ENCODE measurements at regions not wholly inside any gene's neighbourhood (a gene's known extent, or its start where the extent isn't known, plus 50 kb on each side); places are given as distances from the start of the nearest gene placed in this dataset.
"Not testable (repeated sequence)": the region's sequence is repeated elsewhere in the genome, so short reads cannot be mapped to it uniquely, and the experiment has no call there.

GRCh38 chr11:16605389-16605893 is 133.0 kb upstream of the C11orf58 start:
- no peak for DNase-seq

- DNase-seq: no peak
These were observed 133.6 kb upstream of the C11orf58 start for GRCh38 chr11:16604794-16605388.

- no peak for DNase-seq
These were observed 134.3 kb upstream of the C11orf58 start for GRCh38 chr11:16603890-16604793.

DNA sequence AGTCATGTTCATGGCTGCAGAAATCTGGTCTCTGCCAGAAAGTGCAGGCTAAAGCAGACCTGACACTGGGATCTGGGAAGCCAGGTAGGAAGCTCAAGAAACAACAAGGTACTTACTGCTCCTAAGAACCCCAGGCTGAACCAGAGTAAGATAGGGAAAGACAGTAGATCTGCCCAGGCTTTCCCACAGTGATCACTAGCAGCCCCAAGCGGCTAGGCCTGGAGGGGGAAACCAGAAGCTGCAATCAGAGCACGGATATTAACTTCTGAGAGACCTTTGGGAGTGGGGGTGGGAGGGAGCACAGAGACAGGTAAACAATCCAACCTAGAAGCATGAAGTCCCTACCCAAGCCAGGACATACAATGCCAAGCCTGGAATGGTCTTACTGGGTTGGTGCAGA is 135.2 kb upstream of the C11orf58 start:
- no peak for DNase-seq

GRCh38 chr11:16598906-16599305 is 139.5 kb upstream of the C11orf58 start:
- no peak for DNase-seq

DNA sequence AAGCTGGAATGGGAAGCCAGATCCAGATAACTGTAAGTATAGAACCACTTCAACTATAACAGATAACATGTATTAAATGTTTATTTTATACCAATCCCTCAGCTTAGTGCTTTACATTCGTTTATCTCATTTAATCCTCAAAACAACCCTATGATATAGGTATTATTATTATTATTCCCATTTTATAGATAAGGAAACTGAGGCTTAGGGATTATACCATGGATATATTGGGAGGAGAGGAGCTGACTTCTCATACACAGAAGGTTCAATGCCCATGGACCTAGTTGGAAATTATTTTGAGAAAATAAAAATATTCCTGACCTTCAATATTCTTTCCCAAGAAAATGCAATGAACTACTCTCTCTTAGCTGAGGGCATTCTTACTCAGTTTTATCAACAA is 140.4 kb upstream of the C11orf58 start:
- no peak for DNase-seq

DNA sequence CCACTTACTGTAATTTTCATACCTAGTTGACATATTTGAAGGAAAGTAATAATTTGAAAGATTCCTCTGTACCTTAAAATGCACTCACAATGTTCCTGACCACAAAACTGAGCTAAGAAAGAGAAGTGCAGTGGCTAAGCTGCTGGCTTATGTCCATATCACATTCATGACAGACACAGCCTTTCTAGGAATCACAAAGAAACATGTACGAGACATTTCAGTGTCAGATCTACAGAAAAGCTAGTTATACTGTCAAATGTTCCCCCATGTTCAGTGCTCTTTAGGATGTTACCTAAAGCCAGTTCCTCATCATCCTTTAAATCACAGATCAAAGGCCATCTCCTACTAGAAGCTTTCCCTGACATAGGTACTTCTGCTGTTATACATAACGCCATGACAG is 142.2 kb upstream of the C11orf58 start:
- DNase-seq: no peak

GRCh38 chr11:16591157-16591556 is 147.3 kb upstream of the C11orf58 start:
- no peak for DNase-seq

- DNase-seq: no peak
These were observed 150.8 kb upstream of the C11orf58 start for GRCh38 chr11:16587670-16588069.

DNA sequence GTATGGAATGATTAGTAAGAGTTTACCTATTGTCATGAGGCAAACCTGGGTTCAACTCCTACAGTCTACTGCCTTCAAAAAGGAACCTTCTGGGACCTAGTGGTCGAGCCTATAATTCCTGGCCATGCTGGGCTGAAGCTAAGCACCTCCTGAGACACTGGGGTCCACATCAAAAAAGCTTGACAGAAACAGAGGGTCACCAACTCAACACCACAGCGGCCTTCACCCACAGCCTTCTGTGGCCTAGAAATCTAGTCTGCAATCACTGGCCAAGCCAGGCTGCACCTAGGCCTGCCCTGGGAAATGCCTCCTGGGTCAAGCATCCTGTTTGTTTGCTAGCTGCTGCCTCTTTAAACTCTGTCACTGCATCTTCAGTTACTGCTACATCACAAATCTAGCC is 153.9 kb upstream of the C11orf58 start:
- DNase-seq: no peak

DNA sequence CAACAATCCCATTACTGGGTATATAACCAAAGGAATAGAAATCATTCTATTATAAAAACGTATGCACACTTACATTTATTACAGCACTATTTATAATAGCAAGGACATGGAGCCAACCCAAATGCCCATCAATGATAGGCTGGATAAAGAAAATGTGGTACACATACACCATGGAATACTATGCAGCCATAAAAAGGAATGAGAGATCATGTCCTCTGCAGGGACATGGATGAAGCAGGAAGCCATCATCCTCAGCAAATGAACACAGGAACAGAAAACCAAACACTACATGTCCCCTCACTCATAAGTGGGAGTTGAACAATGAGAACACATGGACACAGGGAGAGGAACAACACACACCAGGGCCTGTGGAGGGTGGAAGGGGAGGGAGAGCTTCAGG is 157.4 kb upstream of the C11orf58 start:
- not testable (repeated sequence) for DNase-seq

DNA sequence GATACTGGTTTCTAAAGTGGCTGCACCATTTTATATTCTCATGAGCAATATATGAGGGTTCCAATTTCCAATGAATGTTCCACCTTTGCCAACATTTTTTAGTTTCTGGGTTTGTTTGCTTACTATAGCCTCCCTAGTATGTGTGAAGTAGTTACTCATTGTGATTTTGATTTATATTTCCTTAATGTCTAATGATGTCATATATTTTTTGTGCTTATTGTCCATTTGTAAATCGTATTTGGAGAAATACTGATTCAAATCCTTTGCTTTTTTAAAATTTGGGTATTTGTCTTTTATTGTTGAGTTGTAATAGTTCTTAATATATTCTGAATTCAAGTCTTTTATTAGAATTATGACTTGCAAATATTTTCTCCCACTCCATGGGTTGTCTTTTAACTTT is 161.0 kb upstream of the C11orf58 start:
- DNase-seq: no peak

- DNase-seq: not testable (repeated sequence)
These were observed 163.6 kb upstream of the C11orf58 start for GRCh38 chr11:16574889-16575288.

- no peak for DNase-seq
These were observed 165.5 kb upstream of the C11orf58 start for GRCh38 chr11:16572945-16573344.

DNA sequence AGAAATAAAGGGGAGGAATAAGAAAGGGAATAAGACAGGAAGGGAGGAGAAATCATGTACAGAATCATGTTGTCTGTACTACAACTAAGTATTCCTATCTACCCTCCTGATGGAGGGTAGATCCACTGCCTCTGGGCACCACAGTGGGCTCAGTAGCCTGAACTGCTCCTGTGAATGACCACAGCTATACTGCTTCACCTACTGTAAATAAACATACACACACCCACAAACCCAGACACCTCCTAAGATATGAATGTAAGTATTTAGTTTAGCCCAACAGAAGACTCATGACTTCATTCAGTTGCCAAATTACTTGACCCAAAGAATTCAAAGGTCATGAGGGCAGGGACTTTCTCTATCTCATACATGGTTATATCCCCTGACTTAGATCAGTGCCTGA is 177.3 kb upstream of the C11orf58 start:
- no peak for DNase-seq

GRCh38 chr11:16558494-16558893 is 180.0 kb upstream of the C11orf58 start:
- DNase-seq: no peak

GRCh38 chr11:16555956-16556355 is 182.5 kb upstream of the C11orf58 start:
- DNase-seq: no peak

DNA sequence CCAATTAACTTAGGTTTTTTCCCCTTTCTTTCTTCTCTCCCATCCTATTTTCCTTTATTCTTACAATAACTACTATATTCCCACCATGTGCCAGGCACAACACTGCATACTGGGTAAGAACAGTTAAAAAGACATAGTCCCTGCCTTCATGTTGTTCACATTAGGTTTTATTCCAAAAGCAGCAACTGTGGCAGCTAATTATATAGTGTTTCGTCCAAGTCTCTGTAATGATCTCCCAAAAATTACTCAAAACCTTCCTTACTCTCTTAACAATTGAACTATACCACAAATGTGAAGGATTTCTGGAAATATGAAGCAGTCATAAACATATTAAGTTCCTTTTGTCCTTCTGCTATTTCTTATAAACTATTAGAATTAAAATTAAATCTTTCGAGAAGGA is 184.1 kb upstream of the C11orf58 start:
- no peak for DNase-seq

- DNase-seq: no peak
These were observed 190.6 kb upstream of the C11orf58 start for GRCh38 chr11:16547879-16548278.

DNA sequence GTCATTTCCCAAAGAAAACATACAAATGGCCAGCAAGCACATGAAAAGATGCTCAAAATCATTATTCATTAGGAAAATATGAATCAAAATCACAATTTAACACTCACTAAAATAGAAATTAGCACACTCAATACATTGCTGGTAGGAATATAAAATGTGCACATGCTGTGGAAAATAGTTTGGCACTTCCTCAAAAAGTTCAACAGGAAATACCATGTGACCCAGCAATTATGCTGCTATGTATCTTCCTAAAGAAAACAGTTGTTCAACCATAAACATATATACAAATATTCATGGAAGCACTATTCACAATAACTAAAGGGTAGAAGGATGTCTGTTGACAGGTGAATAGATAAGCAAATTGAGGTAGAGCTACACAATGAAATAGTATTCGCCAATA is 187.3 kb upstream of the SOX6 start:
- no peak for DNase-seq

GRCh38 chr11:16542353-16542752 is 186.0 kb upstream of the SOX6 start:
- DNase-seq: no peak

- DNase-seq: no peak
These were observed 180.2 kb upstream of the SOX6 start for GRCh38 chr11:16536513-16536912.

DNA sequence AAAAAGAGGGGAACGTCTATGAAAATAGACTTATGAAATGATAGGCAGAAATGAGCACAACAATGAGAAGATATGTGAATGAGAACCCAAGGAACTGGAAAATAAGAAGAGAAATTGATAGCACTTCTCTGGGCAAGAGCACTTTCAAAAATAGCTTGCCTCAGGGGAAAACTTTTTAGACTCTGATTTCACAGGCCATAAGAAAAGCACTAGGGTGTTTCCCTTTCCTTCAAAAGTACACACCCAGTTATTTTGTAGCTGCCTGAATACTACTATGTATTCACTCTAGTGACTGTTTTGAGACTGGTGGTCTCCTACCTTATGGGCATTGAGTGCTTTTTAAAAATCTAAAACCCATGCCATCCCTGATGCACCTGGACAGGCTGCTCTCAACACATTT is 172.3 kb upstream of the SOX6 start:
- DNase-seq: no peak

GRCh38 chr11:16527525-16528246 is 171.3 kb upstream of the SOX6 start:
- DNase-seq: no peak

Data from CD4-positive, alpha-beta T cell treated with Interleukin-6 for 4 hours (primary cell).